ENCODE measurements at regions not wholly inside any gene's neighbourhood (a gene's known extent, or its start where the extent isn't known, plus 50 kb on each side); places are given as distances from the start of the nearest gene placed in this dataset.

DNA sequence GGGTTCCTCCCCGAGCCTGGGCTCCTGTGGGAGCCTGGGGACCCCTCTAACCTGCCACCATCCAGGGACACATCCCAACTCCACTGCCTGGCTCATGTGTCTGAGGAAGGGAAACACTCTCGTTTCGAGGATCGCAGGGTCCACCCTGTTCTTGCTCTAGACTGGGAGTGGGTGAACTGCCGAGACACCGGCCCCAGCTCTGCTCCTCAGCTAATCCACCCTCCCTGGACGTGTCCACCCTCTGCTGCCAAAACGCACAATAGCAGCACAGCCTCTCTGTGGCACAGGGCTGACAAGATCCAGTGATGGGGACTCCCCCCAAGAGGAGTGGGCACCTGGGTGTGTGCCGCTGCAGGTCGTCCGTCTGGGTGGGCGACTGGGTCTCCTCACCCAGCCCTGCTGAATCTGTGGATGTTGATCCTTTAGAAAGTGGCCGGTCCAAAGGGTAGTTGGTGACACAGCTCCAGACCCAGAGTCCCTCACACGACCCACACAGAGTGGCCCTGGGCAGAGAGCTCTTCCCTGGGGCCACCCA, 65.2 kb upstream of the FAM20C start:
- Mint-ChIP-seq H3K36me3 (ENCODE audit: low read depth) (no peaks in the 10 kb centered on the region), H3K27ac (peak overlapping the region; percentile 39), H3K4me1 (ENCODE audit: low read depth) (peaks cover 54% of the 10 kb centered on the region), H3K4me3 (no peak overlapping the region), H3K9me3 (no peaks in the 10 kb centered on the region), H3K27me3 (no peaks in the 10 kb centered on the region)
- intact Hi-C loops (cut with micrococcal nuclease), result no loop called here

DNA sequence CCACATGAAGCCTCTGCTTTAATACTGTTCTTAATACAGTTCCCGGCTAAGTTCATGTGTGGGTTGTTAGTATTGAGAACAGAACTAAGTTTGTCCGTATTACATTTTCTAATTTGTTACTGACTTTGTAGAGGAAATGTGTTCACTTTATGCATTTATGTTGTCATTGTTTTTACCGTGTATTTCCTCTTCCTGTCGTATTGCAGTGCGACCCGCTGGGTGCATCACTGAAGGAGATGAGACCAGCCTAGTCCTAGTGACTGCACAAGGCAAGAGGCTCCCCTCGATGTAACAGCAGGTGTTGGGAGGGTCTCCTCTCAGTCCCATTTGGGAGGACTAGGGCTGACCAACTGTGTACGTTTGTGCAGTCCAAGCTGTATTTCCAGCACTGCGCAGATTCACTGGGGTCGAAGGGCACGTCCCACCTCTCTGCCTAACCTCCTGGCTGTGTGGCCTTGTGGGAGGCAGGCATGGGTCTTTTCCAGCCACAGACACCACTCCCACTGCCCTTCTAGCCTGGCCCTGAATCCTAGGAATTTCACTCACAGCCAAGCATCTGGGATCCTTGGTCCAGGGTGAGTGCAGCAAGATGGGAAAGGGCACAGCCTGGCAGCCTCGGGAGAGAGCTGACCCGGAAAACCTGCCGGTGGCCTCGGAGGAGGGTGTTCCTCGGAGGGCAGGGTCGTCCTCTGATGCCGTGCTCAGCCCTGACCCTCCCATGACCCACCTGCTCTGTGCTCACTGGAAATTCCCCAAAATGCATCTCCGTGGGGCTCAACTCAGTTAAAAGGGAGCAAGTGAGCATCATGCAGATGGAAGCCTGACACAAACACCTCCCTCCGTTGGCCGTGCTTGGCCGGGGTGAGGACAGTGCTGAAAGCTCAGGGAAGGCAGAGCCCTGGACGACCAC, 63.9 kb upstream of the FAM20C start:
- Mint-ChIP-seq H3K36me3 (ENCODE audit: low read depth) (no peaks in the 10 kb centered on the region), H3K27me3 (no peaks in the 10 kb centered on the region), H3K4me3 (no peak overlapping the region), H3K27ac (no peak overlapping the region), H3K9me3 (no peaks in the 10 kb centered on the region), H3K4me1 (ENCODE audit: low read depth) (peaks cover 57% of the 10 kb centered on the region)
- intact Hi-C loops (cut with micrococcal nuclease), result no loop called here

DNA sequence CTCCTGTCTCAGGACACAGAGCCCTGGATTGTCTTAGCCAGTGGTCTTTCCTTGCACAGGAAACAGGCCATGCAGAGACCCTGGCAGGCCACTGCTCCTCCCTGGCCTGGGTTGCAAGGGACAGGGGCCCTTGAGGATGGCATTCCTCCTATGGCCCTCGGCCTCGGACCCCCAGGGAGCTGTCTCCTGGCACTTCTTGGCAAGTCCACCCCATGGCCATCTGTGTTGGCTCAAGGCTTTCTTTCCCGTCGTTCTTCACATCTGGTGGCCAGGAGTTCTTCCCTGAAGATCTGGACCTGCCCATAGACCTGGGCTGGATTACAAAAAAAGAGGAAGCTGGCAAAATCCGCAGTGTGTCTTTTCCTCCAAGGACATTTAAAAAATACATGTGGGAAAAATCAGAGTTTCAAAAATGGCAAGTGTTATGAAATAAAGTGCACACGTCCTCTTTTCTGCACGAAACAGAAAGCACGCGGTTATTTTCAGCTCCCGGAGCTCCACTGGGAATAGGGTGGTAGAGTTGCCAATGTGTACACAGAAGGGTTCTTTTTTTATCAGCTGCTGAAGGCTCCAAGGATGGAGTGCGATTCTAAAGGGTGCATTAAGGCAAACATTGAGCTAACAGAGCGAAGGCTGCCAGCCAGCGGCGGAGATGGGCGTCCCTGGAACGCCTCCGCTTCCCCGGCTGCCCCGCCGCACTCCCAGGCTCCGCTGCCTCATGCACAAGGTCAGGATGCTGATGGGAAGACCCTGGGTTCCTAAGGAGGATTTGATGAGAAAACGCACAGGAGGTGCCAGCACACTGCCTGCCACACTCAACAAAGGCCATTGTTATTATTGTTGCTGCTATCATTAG, 62.8 kb upstream of the FAM20C start:
- Mint-ChIP-seq H3K4me3 (no peak overlapping the region), H3K4me1 (ENCODE audit: low read depth) (peaks cover 62% of the 10 kb centered on the region), H3K36me3 (ENCODE audit: low read depth) (no peaks in the 10 kb centered on the region), H3K27ac (peak overlapping the region; percentile 63), H3K27me3 (peaks cover 4% of the 10 kb centered on the region), H3K9me3 (no peaks in the 10 kb centered on the region)
- intact Hi-C loops (cut with micrococcal nuclease), result no loop called here

DNA sequence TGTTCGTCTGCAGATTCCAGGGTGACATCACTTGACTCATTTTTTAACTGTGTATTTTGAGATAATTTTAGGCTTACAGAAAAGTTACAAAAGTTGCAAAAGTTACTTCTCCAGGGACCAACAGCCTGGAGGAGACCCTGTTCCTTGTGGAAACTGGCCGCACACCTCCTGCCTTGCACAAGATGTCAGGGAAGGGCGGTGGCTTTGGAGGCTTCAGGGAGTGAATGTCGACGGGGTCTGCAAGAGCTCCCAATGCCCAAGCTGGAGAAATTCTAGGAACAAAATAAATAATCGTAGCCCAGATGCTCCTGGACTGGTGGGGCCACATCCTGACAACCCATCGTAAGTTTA, 62.2 kb upstream of the FAM20C start:
- Mint-ChIP-seq H3K27me3 (peaks cover 5% of the 10 kb centered on the region), H3K9me3 (no peaks in the 10 kb centered on the region), H3K4me3 (no peak overlapping the region), H3K27ac (peak overlapping the region; percentile 63), H3K36me3 (ENCODE audit: low read depth) (no peaks in the 10 kb centered on the region), H3K4me1 (ENCODE audit: low read depth) (peaks cover 64% of the 10 kb centered on the region)
- intact Hi-C loops (cut with micrococcal nuclease), result no loop called here

DNA sequence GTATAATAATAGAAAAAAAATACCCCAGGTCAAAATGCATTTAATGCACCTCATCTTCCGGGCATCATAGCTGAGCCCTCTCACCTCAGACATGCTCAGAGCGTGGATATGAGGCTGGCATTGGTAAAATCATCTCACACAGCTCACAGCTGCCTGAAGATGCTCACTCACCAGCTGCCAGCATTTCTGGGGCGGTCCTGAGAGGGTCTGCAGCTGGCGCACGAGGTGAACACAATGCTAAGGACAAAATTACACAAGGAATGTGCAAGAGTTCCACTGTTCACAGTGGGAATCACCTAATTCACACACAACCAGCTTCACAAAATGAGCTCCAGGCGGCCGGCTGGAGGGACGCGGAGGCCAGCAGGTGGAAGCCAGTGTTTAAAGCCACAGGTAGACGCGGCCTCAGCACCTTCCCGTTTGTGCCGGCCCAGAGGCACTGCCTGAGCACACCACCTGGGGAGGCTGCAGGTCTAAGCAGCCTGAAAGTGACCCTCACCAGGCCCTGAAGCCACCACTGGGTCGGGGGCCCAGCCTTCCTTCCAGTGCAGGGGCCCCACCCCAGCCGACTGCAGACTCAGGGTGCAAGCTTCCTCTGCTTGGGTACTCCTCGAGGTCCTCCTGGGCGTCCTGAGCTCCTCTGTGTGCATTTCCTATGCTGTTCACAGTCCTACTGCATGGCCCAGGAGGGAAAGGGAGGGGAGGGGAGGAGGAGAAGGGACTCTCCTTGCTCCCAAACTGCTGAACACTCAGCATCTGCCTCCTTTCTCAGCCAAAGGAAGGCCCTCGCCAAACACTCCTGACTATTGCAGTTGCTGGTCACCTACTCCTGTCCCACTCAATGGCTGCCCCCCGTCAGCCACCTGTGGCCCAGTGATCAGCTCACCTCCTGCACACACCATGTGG, 61.2 kb upstream of the FAM20C start:
- Mint-ChIP-seq H3K4me1 (ENCODE audit: low read depth) (peaks cover 69% of the 10 kb centered on the region), H3K9me3 (no peaks in the 10 kb centered on the region), H3K27me3 (peaks cover 5% of the 10 kb centered on the region)

DNA sequence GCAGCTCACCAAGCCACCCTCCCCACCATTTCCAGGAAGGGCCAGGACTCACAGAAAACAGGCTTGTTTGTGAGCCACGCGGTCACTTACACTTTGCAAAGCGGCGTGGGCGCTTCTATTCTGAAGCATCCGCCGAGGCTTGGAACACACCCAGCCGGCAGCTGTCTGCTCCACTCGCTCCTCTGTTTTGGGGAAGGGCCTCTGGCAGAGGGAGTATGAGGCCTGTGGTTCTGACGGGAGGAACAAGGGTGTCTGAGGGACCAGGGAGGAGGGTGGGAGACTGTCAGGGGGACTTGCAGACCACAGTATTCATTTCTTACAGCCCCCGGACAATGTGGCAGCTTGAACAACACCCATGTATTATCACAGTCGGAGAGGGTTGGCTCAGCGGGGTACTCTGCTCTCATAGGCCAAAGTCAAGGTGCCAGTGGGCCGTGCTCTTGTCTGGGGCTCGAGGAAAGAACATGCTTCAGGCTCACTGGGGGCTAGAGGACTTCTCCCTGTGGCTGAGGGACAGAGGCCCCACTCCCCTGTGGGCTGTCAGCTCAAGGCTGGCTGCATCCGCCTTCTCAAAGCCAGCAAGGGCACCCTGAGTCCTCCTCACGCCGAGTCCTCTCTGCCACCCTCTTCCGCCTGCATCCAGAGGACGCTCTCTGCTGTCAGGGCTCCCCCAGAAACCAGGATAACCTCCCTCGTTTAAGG, 60.4 kb upstream of the FAM20C start:
- intact Hi-C loops (cut with micrococcal nuclease), result no loop called here
- no peak overlapping the region for H3K4me3 Mint-ChIP-seq
- H3K27ac Mint-ChIP-seq, result peak overlapping the region; percentile 79
- H3K4me1 Mint-ChIP-seq (ENCODE audit: low read depth), result peaks cover 73% of the 10 kb centered on the region
- peaks cover 5% of the 10 kb centered on the region for H3K27me3 Mint-ChIP-seq
- H3K9me3 Mint-ChIP-seq, result no peaks in the 10 kb centered on the region
- H3K36me3 Mint-ChIP-seq (ENCODE audit: low read depth), result no peaks in the 10 kb centered on the region

More for the DNA sequence above, 61.2 kb upstream of the FAM20C start:
- H3K36me3 Mint-ChIP-seq (ENCODE audit: low read depth), result no peaks in the 10 kb centered on the region
- no peak overlapping the region for H3K4me3 Mint-ChIP-seq
- H3K27ac Mint-ChIP-seq, result peak overlapping the region; percentile 79
- intact Hi-C loops (cut with micrococcal nuclease), result no loop called here

DNA sequence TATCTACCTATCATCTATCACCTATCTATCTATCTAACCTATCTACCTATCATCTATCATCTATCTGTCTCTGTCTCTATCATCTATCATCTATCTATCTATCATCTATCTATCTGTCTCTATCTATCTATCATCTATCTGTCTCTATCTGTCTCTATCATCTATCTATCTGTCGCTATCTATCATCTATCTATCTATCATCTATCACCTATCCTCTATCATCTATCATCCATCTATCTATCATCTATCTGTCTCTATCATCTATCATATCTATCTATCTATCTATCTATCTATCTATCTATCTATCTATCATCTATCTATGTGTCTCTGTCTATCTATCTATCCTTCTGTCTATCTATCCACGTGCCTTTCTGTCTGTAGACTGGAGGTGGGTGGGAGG, 59.5 kb upstream of the FAM20C start:
- Mint-ChIP-seq H3K27ac (peak overlapping the region; percentile 79), H3K4me3 (no peak overlapping the region), H3K4me1 (ENCODE audit: low read depth) (peaks cover 74% of the 10 kb centered on the region), H3K27me3 (peaks cover 5% of the 10 kb centered on the region), H3K36me3 (ENCODE audit: low read depth) (no peaks in the 10 kb centered on the region), H3K9me3 (no peaks in the 10 kb centered on the region)
- intact Hi-C loops (cut with micrococcal nuclease), result no loop called here

DNA sequence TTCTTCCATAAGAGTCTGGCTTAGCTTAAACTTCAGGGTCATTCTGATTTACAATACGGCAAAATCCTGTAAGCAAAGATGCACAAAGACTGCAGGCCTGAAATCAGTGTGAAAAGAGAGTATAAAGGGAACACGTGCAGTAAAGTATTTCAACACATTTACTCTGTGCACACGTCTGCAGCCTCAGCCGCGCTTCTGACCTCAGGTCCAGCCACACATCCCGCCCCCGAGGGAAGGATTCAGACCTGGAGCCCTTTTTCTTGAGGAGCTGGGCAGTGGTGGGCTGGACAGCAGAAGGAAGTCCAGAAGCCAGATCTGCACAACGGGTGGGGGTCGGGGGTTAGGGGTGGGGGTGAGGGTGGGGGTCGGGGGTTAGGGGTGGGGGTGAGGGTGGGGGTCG, 58.9 kb upstream of the FAM20C start:
- H3K27ac Mint-ChIP-seq, result no peak overlapping the region

DNA sequence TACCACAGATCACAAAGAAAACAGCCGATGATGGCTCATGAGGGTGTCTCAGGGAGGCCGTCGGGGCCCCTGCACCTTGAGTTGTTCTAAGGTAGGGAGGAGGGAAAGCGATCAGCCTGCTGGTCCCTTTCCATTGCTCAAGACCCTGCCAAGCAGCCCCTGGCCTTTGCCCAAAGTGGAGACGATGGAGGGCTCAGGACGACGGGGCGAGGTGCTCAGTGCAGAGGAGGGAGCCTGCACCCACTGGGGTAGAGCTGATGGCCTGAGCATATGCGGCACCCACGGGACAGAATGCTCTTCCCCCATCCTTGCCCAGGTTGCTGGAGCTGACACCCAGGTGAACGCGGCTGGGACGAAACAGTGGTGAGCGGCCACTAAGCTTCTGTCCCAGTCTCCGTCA, 58.3 kb upstream of the FAM20C start:
- H3K27me3 Mint-ChIP-seq, result peaks cover 8% of the 10 kb centered on the region
- H3K27ac Mint-ChIP-seq, result peak overlapping the region; percentile 34
- intact Hi-C loops (cut with micrococcal nuclease), result no loop called here
- H3K36me3 Mint-ChIP-seq (ENCODE audit: low read depth), result no peaks in the 10 kb centered on the region
- H3K9me3 Mint-ChIP-seq, result no peaks in the 10 kb centered on the region
- peaks cover 65% of the 10 kb centered on the region for H3K4me1 Mint-ChIP-seq (ENCODE audit: low read depth)
- H3K4me3 Mint-ChIP-seq, result no peak overlapping the region

More for the DNA sequence above, 58.9 kb upstream of the FAM20C start:
- Mint-ChIP-seq H3K4me3 (no peak overlapping the region), H3K36me3 (ENCODE audit: low read depth) (no peaks in the 10 kb centered on the region), H3K27me3 (peaks cover 7% of the 10 kb centered on the region), H3K4me1 (ENCODE audit: low read depth) (peaks cover 68% of the 10 kb centered on the region), H3K9me3 (no peaks in the 10 kb centered on the region)
- intact Hi-C loops (cut with micrococcal nuclease), result no loop called here

DNA sequence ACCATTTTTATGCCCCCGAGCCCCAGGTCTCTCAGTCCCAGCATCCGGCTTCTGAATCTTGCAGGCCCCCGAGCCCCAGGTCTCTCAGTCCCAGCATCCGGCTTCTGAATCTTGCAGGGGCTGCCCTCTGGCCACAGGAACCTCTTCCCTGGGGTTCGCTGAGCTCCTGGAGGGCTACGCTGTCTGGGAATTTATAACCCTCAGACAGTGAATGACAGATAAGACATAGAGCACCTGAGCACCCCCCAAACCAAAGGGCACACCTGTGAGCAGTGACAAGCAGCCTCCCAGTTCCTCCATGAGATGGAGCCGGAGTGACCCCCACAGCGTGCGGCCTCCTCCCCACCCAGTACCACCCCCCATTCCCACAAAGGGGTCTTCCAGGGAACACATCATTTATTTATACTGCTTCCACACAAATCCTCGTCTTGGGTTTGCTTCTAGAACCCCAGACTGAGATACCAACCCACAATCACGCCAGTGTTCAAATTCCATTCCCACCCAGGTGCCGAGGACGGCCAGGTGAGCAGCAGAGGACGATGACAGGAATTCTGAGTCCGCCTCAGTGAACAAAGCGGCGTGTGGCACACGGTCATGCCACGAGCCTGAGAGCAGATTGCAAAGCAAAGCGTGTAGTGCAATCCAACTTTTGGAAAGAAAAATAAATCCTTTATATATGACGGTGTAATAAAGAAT, 57.7 kb upstream of the FAM20C start:
- Mint-ChIP-seq H3K27ac (peak overlapping the region; percentile 34), H3K4me3 (no peak overlapping the region), H3K36me3 (ENCODE audit: low read depth) (no peaks in the 10 kb centered on the region), H3K27me3 (peaks cover 10% of the 10 kb centered on the region), H3K9me3 (no peaks in the 10 kb centered on the region), H3K4me1 (ENCODE audit: low read depth) (peaks cover 67% of the 10 kb centered on the region)
- intact Hi-C loops (cut with micrococcal nuclease), result no loop called here

DNA sequence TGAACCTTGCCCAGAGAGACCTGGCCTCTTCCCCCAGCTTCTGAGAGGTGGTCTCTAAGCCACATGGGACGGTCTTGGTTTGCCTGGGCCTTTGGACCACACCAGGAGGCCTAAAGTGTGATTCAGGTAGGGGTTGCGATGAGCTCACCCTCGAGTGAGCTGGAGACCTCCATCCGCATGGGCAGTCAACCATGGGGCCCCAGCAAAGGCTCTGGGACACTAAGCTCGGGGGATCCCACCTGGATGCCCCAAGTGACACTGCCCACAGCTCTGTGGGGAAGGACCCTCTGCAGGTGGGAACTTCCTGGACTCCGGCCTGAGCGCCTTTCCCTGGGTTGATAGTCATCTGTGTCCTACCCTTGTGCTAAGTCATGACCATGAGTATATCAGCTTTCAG, 57.1 kb upstream of the FAM20C start:
- no peaks in the 10 kb centered on the region for H3K9me3 Mint-ChIP-seq
- no peak overlapping the region for H3K27ac Mint-ChIP-seq
- no peak overlapping the region for H3K4me3 Mint-ChIP-seq
- no peaks in the 10 kb centered on the region for H3K36me3 Mint-ChIP-seq (ENCODE audit: low read depth)
- intact Hi-C loops (cut with micrococcal nuclease), result no loop called here
- H3K27me3 Mint-ChIP-seq, result peaks cover 10% of the 10 kb centered on the region
- peaks cover 63% of the 10 kb centered on the region for H3K4me1 Mint-ChIP-seq (ENCODE audit: low read depth)

DNA sequence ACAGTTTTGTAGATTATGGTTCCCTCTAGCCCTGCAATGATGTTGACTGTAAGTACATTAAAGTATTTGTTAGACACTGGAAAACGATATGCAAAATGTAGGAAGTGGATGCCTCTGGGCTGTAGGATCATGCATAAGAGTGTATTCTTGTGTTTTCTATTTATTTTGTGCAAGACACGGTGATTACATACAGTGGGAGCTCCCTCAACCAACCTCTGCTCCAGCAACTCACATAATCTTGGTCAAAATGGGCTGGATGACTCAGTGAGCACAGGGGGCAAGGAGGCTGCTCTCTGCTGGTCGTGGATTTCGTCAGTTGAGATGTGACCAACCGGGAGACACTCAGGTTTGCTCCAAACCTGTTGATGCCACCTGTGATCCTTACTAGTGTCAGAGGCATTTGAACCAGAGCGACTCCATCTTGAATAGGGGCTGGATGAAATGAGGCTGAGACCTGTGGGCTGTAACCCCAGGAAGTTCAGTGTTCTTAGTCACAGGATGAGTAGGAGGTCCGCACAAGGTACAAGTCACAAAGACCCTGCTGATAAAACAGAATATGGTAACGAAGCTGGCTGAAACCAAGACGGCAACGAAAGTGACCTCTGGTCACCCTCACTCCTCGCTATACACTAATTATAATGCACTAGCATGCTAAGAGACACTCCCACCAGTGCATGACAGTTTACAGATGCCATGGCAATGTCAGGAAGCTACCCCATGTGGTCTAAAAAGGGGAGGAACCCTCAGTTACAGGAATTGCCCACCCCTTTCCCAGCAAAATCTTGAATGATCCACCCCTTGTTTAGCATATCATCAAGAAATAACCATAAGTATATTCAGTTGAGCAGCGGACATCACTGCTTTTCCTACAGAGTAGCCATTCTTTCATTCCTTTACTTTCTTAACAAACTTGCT, 56.4 kb upstream of the FAM20C start:
- Mint-ChIP-seq H3K9me3 (no peaks in the 10 kb centered on the region), H3K36me3 (ENCODE audit: low read depth) (no peaks in the 10 kb centered on the region), H3K27ac (no peak overlapping the region), H3K4me1 (ENCODE audit: low read depth) (peaks cover 59% of the 10 kb centered on the region), H3K4me3 (no peak overlapping the region), H3K27me3 (peaks cover 11% of the 10 kb centered on the region)
- intact Hi-C loops (cut with micrococcal nuclease), result no loop called here
